Heart right ventricle (tissue), 16 donors: ENCODE measurements at regions not wholly inside any gene's neighbourhood (a gene's known extent, or its start where the extent isn't known, plus 50 kb on each side); places are given as distances from the start of the nearest gene placed in this dataset.
A peak's percentile ranks its signal among the peaks of the same experiment; 100 is the strongest.

Source experiments
- ATAC-seq, 8 donors: fragments of 200-7000 bp; cut with Tn5 transposase; one replicate each; pipeline ENCODE4 v1.9.1; 2020; ENCODE audit warnings: mild to moderate bottlenecking in 8 of 8, moderate library complexity in 8 of 8, moderate number of reproducible peaks in 1 of 8
- DNase-seq, 2 donors: peaks; one replicate each; pipeline ENCODE4 v3.0.0-alpha.2; 2020
- H3K27ac ChIP-seq, 10 donors: fragments of 200-600 bp; sonication (generic) in 2 of 10; one replicate each; pipeline versions ENCODE4 v1.5.0 to v1.8.0; 2020 to 2022; ENCODE audit warnings: mild to moderate bottlenecking in 3 of 10
- H3K27me3 ChIP-seq, 7 donors: fragments of 200-600 bp; one replicate each; pipeline ENCODE4 v1.8.0; 2021 to 2022; ENCODE audit warnings: mild to moderate bottlenecking in 2 of 7
- H3K36me3 ChIP-seq, 9 donors: fragments of 200-600 bp; sonication (generic) in 1 of 9; one replicate each; pipeline versions ENCODE4 v1.5.0 to v1.8.0; 2020 to 2022; ENCODE audit warnings: mild to moderate bottlenecking in 2 of 9
- H3K4me1 ChIP-seq, 9 donors: fragments of 200-600 bp; sonication (generic) in 1 of 9; one replicate each; pipeline versions ENCODE4 v1.5.0 to v1.8.0; 2020 to 2022; ENCODE audit warnings: mild to moderate bottlenecking in 4 of 9
- H3K4me3 ChIP-seq, 10 donors: fragments of 200-600 bp; sonication (generic) in 2 of 10; one replicate each; pipeline versions ENCODE4 v1.5.0 to v1.8.0; 2020 to 2022; ENCODE audit warnings: mild to moderate bottlenecking in 7 of 10, moderate library complexity in 2 of 10
- H3K9me3 ChIP-seq, 11 donors: fragments of 200-600 bp in 10 of 11; sonication (generic) in 2 of 11; one replicate each; pipeline versions ENCODE4 v1.5.0 to v1.8.0; 2013 to 2022; ENCODE audit warnings: mild to moderate bottlenecking in 2 of 11, control low read depth in 1 of 11, moderate library complexity in 1 of 11
- WGBS, 2 donors: extraction: QIAGEN DNeasy Blood & Tissue Kit; methylation state at CpG; one replicate each; pipeline ENCODE4 v1.1.7; 2013; ENCODE audit warnings: inconsistent platforms in 1 of 2; 5-methylcytosine and 5-hydroxymethylcytosine counted together
- intact Hi-C, 10 donors: fragments of 100-400 bp; cut with DNase I; formaldehyde crosslinking; loops; one replicate each; pipeline versions ENCODE4 v1.11.1 to v1.14.2; 2022
- TF ChIP-seq, protein P1 (sequence below), 9 donors: fragments of 200-600 bp; sonication (generic) in 2 of 9; IDR thresholded peaks; one replicate each; pipeline versions ENCODE4 v1.5.0 to v1.8.0; 2021 to 2022; ENCODE audit warnings: antibody characterized with exemption in 9 of 9, mild to moderate bottlenecking in 5 of 9, moderate library complexity in 1 of 9
- donor health status: Arrhythmogenic right ventricular cardiomyopathy.
- donor health status: ischemic (EF 13 %, LVEDD 7.1; RV severe dilation, severe dysfunction).
- donor health status: healthy with polysubstance abuse.
- donor health status: DM: no; HTN: yes; CAD: no.
- donor health status: DM: no; HTN: no; CAD: no.
- donor health status: ischemic (EF 25% LVEDD 6.9; RV normal size, moderate dysfunction).
- donor health status: ischemic (EF 25% LVEDD 5.7; RV mildly dilated, moderate dysfunction).
- donor health status: healthy.
- donor health status: DM: yes; HTN: yes; CAD: no.
- donor health status: Ischemic cardiomyopathy.
- donor health status: ischemic (EF 35%, LVEDD 5.7; RV mildly dilated, moderate dysfunction).
- donor health status: nonischemic (EF 11% LVEDD 7.7; RV severe dilation, severe dysfunction).
- donor health status: DM: yes; HTN: yes; CAD: no.
- donor health status: PGD.
- donor health status: ischemic (EF 29% LVEDD 5.4; RV normal size, mild dysfunction).
- donor health status: nonischemic (EF 23%, LVEDD 6.1; RV moderate dilation, normal function).

- 58 to 63% methylated on average over 6 of the region's 6 CpGs for WGBS, 2 donors
- no peaks in the 10 kb centered on the region for H3K4me1 ChIP-seq
- ATAC-seq (no peak), DNase-seq (no peak)
- no peaks in the 10 kb centered on the region for H3K36me3 ChIP-seq
- H3K27ac ChIP-seq, result no peak overlapping the region
- no peaks in the 10 kb centered on the region for H3K9me3 ChIP-seq
- H3K27me3 ChIP-seq, result no peaks in the 10 kb centered on the region
- TF ChIP-seq, protein P1, sequence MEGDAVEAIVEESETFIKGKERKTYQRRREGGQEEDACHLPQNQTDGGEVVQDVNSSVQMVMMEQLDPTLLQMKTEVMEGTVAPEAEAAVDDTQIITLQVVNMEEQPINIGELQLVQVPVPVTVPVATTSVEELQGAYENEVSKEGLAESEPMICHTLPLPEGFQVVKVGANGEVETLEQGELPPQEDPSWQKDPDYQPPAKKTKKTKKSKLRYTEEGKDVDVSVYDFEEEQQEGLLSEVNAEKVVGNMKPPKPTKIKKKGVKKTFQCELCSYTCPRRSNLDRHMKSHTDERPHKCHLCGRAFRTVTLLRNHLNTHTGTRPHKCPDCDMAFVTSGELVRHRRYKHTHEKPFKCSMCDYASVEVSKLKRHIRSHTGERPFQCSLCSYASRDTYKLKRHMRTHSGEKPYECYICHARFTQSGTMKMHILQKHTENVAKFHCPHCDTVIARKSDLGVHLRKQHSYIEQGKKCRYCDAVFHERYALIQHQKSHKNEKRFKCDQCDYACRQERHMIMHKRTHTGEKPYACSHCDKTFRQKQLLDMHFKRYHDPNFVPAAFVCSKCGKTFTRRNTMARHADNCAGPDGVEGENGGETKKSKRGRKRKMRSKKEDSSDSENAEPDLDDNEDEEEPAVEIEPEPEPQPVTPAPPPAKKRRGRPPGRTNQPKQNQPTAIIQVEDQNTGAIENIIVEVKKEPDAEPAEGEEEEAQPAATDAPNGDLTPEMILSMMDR (IDR thresholded peaks at IDR 0.05), result peak in 6 of 9 donors; percentile 32 to 55 (median 47)
- H3K4me3 ChIP-seq, result no peak overlapping the region
- intact Hi-C loops, result loop anchor here in 2 of 10 donors (10.0 kb wide), 1 partner anchor 148 kb away; no protein-coding TSS in a partner anchor
Observed at GRCh38 chr12:45122768-45123380, 72.0 kb upstream of the DBX2 start.

GRCh38 chr12:45124485-45125155 lies 73.7 kb upstream of the DBX2 start:
- Histone ChIP-seq H3K4me3 (no peak overlapping the region), H3K27me3 (no peaks in the 10 kb centered on the region), H3K9me3 (no peaks in the 10 kb centered on the region), H3K4me1 (no peaks in the 10 kb centered on the region), H3K36me3 (no peaks in the 10 kb centered on the region), H3K27ac (no peak overlapping the region)
- ATAC-seq, result no peak
- TF ChIP-seq, protein P1 (IDR thresholded peaks at IDR 0.05), result no peak
- WGBS, 2 donors, result 68 to 86% methylated on average over 3 of the region's 3 CpGs
- no peak for DNase-seq
- intact Hi-C loops, result loop anchor here in 2 of 10 donors (10.0 kb wide), 1 partner anchor 150 kb away; no protein-coding TSS in a partner anchor

DNA sequence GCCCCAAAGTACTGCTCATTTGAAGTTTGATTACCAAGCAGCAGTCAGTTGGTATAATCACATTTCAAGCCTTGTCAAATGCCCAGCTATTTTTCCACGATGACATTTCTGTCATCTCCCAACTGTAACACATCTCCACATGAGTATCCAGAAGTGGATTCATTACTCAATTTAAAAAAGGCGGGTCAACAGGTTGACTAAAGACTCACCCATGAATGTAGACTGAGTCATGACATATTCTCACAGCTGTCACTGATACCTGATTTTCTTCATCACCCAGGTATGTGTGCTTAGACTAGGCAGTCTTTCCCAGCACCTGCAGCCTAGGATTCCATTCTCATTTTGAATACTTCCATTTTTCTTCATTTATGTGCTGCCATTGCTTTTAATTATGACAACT lies 75.1 kb upstream of the DBX2 start:
- WGBS, 2 donors, result 71 to 72% methylated on average over 2 of the region's 2 CpGs
- intact Hi-C loops, result loop anchor here in 2 of 10 donors (10.0 kb wide), 1 partner anchor 151 kb away; no protein-coding TSS in a partner anchor
- no peak overlapping the region for H3K4me3 ChIP-seq

GRCh38 chr12:45128637-45129036 lies 77.7 kb upstream of the DBX2 start:
- H3K27me3 ChIP-seq, result no peaks in the 10 kb centered on the region
- no peak for DNase-seq
- H3K9me3 ChIP-seq, result no peaks in the 10 kb centered on the region
- intact Hi-C loops, result loop anchor here in 2 of 10 donors (10.0 kb wide), 1 partner anchor 154 kb away; no protein-coding TSS in a partner anchor
- ATAC-seq, result no peak
- TF ChIP-seq, protein P1 (IDR thresholded peaks at IDR 0.05), result no peak
- H3K27ac ChIP-seq, result no peak overlapping the region
- no peaks in the 10 kb centered on the region for H3K36me3 ChIP-seq
- peaks cover 0 to 7% (median 0%) of the 10 kb centered on the region in 9 donors for H3K4me1 ChIP-seq
- no peak overlapping the region for H3K4me3 ChIP-seq
- 82 to 91% methylated on average over 1 of the region's 1 CpG for WGBS, 2 donors

More for the DNA sequence above, 75.1 kb upstream of the DBX2 start:
- H3K27me3 ChIP-seq, result no peaks in the 10 kb centered on the region
- no peak for ATAC-seq
- no peaks in the 10 kb centered on the region for H3K36me3 ChIP-seq
- H3K9me3 ChIP-seq, result no peaks in the 10 kb centered on the region
- TF ChIP-seq, protein P1 (IDR thresholded peaks at IDR 0.05), result no peak
- H3K4me1 ChIP-seq, result peaks cover 0 to 2% (median 0%) of the 10 kb centered on the region in 9 donors
- no peak for DNase-seq
- H3K27ac ChIP-seq, result no peak overlapping the region
